ENCODE measurements at regions not wholly inside any gene's neighbourhood (a gene's known extent, or its start where the extent isn't known, plus 50 kb on each side); places are given as distances from the start of the nearest gene placed in this dataset.

GRCh38 chr22:27152033-27152432, 494.6 kb downstream of the MIAT start:
- no peak for DNase-seq

DNA sequence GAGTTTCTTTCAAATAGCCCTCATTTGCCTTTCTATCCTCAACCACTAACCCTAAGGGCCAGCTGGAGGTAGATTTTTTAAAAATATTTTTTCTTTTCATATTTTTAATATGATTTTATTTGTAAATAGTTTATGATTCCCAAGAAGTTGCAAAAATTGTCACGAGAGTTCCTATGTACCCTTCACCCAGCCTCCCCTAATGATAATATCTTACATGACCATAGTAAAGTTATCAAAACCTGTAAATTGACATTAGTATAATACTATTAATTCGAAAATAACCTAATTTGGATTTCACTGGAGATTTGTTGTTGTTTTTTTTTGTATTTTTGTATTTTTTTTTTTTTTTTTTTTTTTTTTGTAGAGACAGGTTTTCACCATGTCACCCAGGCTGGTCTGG, 495.5 kb downstream of the MIAT start:
- no peak for DNase-seq

DNA sequence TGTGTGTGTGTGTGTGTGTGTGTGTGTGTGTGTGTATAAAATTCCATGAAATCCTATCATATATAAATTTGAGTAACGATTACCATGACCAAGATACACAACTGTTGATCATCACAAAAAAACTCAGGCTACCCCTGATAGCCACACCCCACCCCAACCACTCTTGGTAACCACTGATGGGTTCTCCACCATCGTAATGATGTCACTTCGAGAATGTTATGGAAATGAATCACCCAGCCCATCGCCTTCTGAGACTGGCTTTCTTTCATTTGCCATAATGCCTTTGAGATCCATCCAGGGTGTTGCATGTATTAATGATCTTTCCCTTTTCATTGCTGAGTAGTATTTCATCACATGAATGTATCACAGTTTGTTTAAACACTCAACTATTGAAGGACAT, 496.0 kb downstream of the MIAT start:
- no peak for DNase-seq

DNA sequence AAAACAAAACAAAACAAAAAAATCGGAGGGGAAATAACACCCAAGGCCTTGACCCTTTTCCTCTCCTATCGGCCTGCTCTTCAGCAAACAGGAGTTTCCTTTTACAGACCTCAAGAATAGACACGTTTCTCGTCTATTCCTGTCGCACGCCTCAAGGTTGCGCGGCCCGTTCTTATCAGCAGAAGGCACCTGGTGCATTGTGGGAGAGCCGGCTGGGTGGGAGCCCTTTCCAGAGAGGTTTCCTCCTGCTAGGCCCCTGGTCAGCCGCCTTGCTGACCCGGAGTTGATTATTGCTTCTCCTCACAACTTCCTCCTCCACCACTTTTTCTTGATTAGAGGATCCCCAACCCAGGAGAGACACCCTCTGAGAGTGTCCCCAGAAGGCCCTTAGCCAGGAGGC, 497.3 kb downstream of the MIAT start:
- DNase-seq, result no peak

- no peak for DNase-seq
Measured at GRCh38 chr22:27156821-27157489, 499.6 kb downstream of the MIAT start.

DNA sequence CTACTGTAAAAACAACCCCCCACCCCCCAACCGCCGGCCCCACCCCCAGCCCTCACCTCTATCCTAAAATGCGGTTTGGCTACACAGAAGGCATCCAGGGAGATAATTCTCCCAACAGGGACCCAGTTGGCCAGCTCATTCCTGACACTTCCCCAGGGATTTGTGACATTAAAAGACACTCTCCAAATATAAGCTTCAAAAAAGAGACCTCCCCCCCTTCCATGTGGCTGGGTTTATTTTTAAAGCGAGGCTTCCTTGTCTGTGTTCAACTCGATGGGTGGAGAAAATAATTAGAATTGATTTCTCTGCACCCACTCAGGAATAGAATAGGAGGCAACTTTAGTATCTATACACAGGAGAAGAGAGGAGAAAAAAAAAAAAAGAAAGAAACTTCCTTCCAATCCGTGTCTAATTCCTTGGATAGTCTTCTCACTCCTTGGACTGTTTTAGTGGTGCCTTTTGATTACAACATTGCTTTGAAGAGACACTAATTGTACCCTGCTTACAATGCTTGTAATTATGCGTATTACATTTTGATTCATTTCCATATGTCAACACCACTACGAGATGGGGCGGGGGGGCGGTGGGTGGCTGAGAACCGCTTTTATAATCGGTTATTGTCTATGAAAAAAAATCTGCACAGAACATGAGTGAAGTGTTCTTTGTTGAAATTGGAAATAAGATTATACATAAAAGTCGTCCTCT, 500.4 kb downstream of the MIAT start:
- no peak for DNase-seq

DNA sequence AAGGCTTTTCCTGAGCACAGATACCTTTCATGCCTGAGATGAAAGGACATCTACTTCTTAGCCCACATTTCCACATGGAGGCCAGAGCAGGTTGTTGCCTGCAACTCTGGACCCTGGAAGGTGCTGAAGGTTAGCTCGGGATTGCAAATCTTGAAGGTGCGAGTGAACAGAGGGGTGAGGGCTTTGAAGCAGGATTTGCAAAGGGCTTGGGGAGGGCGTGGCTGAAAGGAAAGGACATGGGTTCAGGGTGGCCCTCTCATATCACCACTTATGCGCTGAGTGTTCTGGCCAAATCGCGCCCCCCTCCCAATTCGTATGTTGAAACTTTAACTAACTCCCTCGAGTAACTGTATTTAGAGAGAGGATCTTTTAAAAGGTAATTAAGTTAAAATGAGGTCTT, 501.6 kb downstream of the MIAT start:
- no peak for DNase-seq

DNA sequence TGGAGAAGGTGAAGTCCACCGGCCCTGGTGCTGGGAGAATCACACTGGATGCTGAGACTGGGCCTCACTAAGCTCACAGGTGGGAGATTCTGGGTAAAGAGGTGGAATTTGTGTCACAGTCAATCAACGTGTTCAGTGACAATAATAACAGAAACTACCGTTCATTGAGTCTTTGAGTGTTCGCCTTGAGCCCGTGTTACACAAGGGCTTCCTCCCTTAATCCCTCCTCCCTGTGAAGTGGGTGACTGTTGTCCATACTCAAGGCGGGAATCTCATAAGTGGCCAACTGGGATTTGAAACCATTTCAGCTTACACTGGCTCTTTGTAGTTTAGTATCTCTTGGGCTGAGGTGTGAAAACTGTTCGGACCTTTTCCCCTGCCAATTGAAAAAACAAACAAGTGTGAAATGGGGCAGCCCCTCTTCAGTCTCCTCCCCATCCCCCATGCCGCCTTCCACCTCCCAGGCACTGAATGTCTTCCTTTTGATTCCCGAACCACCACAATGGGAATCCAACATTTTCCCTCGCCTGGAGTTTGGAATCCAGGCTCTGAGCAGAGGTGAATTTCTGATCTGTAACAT, 502.4 kb downstream of the MIAT start:
- DNase-seq, result no peak

DNA sequence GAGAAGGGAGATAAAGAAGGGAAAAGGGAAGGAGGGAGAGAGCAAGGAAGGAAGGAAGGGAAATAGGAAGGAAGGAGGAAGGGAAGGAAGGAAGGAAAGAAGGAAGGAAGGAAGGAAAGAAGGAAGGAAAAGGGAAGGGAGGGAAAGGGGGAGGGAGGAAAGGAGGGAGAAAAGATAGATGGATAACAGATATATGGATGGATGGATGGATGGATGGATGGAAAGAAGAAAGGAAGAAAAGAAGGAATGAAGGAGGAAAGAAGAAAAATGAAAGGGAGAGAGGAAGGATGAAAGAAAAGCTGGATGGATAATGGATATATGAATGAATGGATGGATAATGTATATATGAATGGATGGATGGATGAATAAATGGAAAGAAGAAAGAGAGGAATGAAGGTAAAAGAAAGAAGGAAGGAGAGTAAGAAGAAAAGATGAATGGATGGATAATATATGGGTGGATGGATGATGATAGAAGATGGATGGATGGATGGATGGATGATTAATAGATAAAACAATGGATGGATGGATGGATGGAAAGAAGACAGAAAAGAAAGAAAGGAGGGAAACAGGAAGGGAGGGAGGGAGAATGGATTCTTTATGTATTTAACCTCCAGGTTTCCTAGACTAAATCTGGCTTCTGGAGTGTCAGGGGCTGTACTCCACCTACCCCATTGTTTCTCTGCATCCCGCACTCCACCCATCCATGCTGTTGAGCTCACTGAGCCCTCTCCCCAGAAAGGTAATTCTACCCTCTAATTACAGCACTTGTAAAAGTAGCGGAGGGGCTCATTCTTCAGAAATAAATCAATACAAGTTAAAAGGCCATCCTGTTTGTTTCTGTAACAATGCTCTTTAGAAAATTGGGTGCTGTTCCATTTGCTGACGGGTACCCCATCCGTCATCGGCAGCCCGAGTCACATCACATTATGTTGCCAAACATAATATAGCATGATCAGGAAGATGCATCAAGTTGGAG, 506.1 kb downstream of the MIAT start:
- no peak for DNase-seq

DNA sequence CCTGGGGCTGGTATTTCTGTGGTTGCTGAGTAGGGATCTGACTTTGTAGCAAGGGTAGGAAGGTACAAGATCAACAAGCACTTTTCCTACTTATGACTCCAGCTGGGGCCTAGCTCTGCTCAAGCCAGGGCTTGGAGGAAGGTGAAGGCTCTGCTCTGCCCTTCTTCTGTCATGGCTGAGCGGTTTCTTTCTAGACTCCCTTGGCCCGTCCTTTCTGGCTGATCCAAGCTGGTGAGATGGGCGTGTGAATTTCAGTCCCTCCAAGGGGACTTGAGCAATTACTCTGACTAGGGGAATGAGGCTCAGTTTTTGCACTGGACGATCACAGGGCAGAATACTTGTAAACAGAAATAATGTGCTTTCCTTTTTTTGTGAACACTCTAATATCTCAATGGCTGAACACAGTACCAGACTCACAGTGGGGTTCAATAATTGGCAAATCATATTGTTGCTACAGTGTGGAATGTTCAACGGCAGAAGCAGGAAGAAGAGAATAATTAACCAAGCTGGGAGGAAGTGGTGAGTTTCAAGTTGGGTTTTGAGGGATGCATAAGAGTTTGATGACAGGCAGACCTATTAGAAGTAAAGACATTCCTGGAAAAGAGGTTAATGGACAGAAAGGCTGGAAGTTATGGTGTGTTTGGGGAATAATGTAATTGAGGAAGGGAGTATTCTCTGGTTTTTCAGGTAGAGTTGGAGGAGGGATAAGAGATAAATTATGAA, 507.6 kb downstream of the MIAT start:
- DNase-seq, result no peak

- no peak for DNase-seq
Measured at GRCh38 chr22:27168681-27169080, 511.3 kb downstream of the MIAT start.

- peak; percentile 39 for DNase-seq
Measured at GRCh38 chr22:27170491-27170890, 513.1 kb downstream of the MIAT start.

GRCh38 chr22:27171212-27171611, 513.8 kb downstream of the MIAT start:
- no peak for DNase-seq

GRCh38 chr22:27173530-27173929, 516.1 kb downstream of the MIAT start:
- DNase-seq, result no peak

- no peak for DNase-seq
Measured at GRCh38 chr22:27175021-27175838, 517.8 kb downstream of the MIAT start.

GRCh38 chr22:27175974-27176373, 518.6 kb downstream of the MIAT start:
- no peak for DNase-seq

DNA sequence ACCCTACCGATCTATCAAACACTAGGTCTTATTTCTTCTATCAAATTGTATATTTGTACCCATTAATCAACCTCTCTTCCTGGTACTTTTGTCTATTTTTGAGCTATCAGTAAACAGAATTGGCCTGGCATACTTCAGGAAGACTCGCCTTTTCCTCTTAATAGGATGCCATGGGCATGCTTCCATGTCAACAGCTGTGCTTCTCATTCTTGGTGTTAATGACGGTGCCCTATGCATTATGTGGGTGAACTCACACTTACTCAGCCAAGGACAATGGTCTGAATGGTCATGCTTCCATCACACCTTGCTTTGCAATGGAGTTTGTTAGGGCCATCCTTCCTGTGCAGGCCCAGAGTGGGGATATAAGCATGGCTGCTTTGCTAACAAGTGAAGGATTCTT, 521.8 kb downstream of the MIAT start:
- no peak for DNase-seq

GRCh38 chr22:27181537-27181936, 524.1 kb downstream of the MIAT start:
- no peak for DNase-seq

GRCh38 chr22:27183474-27183873, 526.1 kb downstream of the MIAT start:
- no peak for DNase-seq

DNA sequence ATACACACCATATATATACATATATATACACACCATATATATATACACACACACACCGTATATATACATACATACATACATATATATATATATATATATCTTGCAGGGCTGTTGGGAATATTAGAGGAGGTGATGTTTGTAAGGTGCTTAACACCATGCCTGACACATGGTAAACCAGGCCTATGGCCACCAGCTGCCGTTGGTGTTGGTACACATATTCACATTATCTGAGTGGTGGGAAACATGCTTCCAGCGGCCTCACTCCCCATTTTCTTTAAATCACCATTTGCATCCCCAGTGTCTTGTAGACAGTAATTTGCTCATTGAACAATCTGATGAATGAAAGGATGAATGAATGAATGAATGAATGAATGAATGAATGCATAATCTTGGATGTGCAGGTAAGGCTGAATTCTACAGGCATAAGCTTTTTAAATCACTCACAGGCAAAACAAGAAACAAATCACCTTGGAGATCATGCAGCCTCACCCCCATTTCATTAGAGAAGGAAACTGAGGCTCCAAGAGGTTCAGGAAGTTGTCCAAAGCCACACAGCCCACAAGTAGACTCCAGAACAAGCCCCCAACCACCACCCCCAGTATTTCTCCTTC, 527.8 kb downstream of the MIAT start:
- DNase-seq, result no peak

GRCh38 chr22:27185760-27186302, 528.4 kb downstream of the MIAT start:
- DNase-seq, result no peak

All from hindlimb muscle (tissue), 1 donor.